T follicular helper cell (primary cell): ENCODE measurements at regions not wholly inside any gene's neighbourhood (a gene's known extent, or its start where the extent isn't known, plus 50 kb on each side); places are given as distances from the start of the nearest gene placed in this dataset.
"Not testable (repeated sequence)": the region's sequence is repeated elsewhere in the genome, so short reads cannot be mapped to it uniquely, and the experiment has no call there.

Experiments
- DNase-seq: peaks from one replicate; pipeline ENCODE4 v3.0.0-alpha.2; 2020; ENCODE audit warnings: low read depth

DNA sequence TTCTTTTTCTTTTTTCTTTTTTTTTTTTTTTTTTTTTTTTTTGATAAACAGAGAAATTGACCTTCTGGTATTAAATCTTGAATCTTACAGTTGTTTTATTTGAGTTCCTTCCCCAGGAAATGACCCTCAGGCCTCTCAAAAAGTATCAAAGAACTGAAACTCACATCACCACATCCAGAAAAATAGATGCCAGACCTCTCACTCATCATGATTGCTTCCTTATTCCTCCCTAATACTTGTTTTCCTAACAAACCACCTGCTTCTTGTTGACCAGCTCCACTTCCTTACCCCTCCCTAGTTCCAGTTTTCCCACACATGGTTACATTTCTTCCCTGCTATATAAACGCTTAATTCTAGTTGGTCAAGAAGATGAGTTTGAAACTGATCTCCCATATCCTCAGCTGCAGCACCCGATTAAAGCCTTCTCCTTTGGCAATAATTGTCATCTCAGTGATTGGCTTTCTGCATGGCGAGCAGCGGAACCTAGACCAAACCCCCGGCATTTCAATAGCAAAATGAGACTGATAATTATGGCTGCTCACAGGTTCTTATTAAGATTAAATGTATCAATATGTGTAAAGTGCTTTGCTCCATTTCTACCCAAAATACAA is 681.1 kb upstream of the AUTS2 start:
- no peak for DNase-seq

DNA sequence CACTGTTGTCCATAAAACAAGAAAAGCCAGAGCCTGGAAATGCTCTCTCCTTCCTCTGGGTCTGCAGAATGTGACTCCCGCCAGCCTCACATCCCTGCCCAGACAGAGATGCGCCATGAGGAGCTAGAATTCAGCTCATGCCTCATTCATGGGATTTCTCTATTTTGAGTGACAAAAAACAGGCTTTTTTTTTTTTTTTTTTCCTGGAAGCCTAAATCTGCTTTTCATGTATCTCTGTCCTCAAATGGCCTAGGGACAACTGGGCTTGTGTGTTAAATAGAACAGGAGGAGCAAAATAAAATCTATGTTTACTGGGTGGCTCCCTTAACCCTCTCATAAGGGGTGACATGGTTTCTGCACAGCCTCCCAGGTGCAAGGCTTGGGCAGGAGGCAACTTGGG is 679.7 kb upstream of the AUTS2 start:
- DNase-seq: no peak

DNA sequence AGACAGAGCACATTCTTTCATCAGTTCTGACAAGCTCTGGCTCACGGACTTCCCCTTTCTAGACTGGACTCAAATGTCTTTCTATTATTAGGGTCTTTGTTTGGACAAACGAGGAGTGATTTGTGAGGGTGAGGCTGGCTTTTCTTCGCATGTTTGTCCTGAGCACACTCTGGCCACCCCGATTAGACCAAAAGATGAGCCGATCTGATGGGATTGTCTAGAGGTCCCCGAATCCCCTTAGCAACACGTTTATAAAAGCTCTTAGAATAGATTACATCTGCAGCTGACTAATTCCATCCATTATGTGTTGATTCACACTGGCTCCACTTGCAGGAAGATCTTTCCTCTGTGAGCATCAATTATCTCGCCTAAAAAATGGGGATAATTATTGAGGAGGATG is 675.4 kb upstream of the AUTS2 start:
- no peak for DNase-seq

DNA sequence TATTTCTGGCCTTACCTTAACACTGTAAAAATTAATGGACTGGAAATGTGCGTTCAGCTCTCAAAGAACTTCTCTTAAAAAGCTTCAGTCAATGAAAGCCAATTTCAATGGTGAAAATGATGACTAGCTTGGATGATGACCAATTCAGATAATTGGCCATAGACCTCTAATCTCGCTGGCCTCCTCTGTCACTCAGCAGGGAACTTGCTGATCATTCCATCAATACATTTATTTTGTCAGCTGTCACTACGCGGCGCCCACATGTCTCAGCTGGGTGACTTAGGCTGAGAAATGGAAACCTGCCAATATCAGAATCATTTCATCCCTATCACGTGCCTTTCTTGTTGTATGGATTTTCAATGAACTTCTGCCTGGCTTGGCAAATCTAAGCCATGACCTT is 673.0 kb upstream of the AUTS2 start:
- DNase-seq: no peak

DNA sequence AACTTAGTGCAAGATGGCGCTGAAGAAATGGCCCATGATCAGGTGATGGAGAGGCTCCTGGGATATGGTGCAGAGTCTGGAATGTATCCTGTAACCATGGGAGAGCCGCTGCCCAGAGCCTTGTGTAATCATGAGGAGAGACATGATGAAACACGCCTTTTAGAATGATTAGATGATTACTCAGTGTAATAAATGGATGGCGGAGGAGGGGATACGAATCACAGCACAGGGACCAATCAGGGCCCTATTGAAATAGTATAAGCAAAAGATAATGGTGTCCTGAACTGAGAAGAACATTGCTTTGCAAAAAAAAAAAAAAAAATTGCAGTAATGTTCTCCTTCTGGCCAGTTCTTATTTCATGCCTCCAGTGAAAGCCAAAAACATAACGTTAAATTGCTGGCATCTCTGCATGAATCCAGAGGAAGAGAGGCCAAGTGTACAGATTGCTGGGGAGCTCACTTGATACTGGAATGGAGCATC is 668.5 kb upstream of the AUTS2 start:
- DNase-seq: no peak

DNA sequence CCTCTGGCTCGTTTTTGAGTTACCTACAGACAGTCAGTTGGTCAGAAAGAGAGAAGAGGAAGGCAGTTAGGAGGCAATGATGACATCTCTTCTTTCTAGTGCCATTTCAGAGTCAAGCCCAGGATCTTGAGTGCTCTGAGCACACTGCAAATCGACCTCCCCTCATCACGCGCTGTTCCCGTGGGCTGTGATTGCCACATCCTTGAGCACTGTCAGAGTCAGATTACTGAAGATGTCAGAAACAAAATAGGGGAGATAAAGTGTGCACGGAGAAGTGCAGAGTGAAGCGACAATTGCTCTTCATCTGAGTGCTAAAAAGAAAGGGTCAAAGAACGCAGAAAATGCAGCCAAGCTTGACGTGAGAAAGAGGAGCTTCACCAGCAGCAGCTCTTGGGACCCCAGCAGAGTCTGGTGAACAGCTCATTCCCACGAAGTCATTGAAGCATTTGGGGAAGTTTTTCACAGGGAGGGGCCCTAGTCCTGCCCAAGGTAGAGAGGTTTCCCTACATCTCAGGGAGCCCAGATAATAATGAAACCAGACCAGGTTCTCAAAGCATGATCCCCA is 661.7 kb upstream of the AUTS2 start:
- no peak for DNase-seq

DNA sequence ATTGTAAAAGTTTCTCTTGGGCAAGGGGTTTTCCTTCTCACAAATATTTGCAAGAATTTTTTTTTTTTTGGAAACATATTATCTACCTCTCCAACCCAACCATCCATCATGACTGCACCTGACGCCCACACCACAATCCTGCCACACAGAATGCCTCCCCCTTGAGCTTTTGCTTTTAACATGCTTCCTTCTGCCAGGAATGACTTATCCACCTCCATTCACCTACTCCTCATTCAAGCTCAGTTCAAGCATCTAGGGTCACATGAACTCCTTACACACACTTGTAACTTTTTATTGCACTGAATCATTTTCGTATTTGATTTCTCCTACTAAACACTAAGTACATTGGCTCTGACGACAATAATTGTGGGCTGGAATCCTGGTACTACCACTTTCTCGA is 660.1 kb upstream of the AUTS2 start:
- no peak for DNase-seq

DNA sequence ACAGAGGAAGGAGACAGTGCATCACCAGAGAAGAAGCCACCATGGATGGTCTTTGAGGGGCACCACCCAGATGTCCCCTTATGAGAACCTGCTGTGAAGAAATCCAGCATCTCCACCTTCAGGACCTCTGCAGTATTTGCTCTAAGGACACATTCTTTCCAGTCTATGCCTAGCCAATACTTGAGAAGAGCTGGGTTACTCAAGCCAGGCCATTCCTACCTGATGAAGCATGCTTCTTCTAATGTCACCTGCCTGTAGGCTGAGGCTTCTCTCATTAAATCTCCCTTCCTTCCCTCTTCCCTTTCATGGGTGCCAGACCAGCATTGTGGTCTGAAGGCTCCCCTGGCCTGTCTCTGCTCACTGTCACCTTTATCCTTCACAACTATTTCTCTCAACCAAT is 654.5 kb upstream of the AUTS2 start:
- DNase-seq: no peak

DNA sequence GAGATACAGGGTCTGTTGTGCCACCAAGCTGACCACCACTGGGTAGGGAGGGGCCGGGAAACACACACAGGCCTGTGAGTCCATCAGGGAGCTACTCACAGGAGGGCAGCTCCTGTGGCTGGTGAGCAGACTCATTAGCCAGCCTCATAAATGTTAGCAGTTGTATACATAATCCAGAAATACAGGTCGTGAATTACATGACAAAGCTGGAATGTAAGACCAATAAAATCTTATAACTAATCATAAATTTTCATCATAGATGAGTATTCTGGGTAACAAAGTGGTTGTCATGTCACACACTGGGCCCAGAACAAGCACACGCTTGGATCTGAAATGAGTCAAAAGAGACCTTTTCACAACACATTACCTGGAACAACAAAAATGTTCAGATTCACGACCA is 642.6 kb upstream of the AUTS2 start:
- no peak for DNase-seq

DNA sequence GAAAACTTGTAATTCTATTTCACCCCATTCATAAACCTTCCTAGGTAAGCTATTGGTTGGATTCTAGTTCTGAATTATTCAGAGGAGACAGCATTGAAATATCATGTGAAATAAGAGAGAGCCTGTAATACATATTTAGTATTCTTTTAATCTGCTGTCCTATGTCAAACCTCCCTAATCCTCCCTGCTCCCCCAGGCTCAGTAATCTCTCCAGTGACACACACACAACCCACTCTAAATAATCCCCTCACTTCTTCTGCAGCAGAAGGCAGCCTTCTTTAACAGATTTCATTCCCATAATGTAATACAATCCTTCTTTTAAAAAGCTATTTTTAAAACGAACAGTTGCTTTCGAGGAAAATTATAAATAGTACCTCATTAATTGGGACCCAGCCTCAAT is 639.7 kb upstream of the AUTS2 start:
- no peak for DNase-seq

DNA sequence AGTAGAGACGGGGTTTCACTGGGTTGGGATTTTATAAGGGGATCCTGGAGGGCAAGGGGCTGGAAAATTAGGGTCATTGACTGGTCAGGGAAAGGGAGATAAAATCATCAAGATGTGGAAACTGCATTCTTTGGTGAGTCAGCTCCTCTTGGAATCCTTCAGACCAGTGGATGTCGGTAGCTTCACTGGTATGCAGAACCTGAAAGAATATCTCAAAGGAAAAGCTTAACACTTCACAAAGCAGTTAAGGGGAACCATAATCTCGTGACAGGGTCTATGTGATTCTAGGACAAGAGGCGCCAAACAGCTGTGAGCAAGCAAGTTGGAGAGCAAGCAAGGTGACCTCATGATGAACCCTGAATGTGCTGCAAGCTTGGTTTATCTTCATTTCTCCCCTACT is 634.7 kb upstream of the AUTS2 start:
- no peak for DNase-seq

DNA sequence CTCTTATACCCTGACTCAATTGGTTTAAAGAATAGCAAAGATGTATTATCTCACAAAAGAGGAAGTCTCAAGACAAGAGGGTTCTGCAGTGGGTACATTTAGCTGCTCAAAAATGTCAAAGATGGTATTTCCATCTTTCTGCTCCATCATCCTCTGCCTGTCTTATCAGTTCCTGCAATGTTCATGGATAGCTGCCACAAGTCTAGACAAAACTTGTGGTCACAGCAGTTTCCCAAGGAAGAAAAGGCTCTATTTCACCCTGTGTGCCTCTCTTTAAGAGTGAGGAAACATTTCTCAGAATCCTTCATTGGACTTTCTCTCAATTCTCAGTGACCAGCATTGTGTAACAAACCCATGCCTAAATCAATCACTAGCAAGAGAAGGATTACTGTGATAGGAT is 634.2 kb upstream of the AUTS2 start:
- DNase-seq: no peak

DNA sequence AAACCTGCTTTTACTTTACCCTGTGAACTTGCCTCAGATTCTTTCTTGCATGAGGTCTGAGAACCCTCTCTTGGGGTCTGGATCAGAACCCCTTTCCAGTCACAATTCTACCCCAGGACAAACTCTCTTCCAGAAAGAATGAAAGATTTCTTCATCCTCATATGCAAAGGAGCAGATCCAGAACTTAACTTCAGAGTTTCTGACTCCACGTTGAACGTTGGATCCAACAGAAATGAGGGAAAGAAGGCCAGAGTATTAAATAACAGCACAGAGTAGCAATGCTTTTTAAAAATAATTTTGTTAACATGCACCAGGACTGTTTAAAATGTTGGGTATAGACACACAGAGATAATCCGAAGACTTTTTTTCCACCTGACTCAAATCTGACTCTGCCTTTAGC is 632.9 kb upstream of the AUTS2 start:
- no peak for DNase-seq

DNA sequence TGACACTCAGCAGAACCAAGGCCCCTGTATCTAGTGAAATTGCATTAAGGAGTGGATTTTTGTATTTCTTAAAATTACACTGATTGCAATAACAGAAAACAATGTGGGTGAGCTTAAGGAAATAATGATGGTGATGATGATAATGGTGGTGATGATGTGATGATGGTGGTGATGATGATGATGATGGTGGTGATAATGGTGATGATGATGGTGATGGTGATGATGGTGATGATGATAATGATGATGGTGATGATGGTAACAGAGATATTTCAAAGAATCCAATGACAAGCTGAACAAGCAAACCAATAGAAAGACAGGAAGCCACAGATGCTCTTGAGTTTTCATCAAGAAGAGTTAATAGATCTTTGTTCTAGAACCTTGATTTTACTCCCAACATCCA is 630.7 kb upstream of the AUTS2 start:
- no peak for DNase-seq

DNA sequence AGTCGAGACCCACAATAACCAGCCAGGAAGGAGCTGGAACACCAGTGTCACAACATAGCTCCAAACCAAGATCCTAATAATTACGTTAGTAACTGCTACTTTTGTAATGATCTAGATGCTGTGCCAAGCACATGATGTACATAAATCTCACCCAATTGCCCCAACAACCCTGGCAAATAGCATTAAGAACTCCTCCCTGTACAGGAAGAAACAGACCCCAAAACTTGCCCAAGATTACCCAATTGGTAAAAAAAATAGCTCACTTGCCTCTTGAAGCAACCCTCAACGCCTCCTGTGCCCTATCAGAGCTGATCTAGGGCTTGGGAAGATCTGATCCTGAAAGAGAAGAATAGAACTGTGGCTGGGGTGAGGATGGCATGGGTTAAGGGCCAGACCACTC is 628.7 kb upstream of the AUTS2 start:
- no peak for DNase-seq

DNA sequence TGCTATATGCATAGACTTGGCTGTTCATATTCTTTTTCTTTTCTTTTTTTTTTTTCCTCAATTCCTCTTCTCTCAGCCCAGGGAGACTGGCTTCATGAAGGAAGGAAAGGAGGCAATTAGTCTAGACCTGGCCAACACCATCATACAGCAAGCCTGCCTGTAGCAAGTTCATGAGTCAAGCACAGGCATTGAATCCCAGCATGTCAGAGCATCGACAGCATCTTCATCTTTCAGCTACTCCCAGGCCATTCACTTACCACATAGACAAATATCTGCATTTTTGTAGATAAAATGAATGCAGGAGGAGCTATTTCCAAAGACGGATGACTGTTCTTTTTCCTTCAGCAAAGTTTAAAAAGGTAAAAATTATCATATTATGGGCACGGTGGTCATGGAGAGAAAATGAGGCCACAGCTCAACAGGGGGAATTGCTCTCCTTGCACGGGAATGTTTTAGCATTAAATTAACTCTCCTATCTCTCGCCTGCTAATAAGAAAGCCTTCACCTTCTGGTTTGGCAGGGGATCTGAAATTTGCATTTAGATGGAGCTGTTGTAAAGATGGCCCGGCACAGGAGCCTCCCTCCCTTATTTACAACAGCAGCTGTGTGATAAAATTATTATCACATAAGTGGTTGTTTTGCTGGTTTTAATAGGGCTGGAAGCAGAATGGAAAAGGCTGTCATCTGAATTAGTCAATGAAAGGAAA is 626.5 kb upstream of the AUTS2 start:
- no peak for DNase-seq

DNA sequence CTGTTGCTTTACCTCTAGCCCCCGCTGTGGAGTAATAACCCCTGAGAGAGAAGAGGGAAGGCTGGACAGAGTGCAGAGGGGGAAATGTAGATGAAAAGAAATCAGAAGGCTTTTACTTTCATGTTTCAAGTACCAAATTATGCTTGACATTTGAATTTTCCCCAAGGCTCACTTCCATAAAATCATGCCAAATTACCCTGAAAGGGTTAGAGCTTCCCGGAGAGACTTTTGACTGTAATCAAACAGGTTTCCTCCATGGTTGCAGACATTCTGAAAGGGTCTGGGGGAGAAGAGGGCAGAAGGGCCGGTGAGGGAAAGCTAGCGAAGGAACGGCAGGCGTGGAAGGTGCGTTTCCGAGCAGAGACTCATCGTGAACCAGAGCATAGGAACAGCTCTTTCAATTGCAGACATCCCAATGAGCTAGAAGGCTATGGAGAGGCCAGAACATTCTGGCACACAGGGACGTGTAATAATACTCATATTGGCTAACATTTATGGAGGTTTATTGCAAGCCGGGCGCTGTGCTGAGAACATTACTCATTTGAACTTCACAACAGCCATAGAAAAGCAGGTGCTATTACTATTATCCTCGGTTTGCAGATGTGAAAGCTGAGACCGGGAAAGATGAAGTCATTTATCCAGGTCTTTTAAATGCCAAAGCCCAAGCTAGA is 620.8 kb upstream of the AUTS2 start:
- no peak for DNase-seq

DNA sequence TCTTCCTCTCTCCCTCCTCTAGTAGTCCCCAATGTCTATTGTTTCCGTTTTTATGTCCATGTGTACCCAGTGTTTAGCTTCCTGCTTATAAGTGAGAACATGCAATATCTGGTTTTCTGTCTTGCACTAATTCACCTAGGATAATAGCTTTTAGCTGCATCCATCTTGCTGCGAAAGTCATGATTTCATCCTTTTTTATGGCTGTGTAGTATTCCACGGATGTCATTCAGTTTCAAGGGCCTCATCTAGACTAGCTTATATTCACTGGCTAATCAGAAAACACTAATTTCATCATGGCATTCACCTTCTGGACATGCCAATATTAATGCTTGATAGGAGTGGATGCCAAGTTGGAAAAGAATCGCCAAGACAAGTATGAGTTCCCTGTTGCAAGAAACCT is 619.6 kb upstream of the AUTS2 start:
- DNase-seq: no peak

DNA sequence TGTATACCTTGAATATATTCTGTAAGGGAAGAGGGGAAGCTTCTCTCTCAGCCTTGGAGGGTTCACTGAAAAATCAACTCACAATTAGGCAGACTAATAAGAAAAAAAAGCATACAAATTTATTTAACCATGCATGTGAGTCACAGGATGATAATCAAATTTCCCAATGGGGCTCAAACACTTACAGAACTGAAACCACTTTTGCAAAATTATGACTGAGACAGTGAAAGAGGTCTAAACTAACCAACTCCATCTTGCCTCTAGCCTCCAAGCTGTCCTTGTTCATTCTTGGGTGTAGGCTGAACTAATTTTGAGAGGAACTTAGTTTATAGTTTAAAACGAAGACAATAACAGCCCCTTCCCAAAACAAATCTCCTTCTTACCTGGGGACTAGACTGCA is 618.3 kb upstream of the AUTS2 start:
- no peak for DNase-seq

DNA sequence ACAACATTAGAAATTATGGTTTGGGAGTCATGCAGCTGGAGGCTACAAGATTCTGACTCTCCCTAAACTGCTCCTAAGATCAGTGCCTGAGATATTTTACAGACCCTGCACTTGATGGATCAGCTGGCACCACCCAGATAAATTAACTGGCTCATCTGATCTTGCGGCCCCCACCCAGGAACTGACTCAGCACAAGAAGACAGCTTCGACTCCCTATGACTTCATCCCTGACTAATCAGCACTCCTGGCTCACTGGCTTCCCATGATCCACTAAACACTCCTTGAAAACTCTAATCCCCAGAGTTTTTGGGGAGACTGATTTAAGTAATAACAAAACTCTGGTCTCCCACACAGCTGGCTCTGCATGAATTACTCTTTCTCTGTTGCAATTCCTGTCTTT is 617.8 kb upstream of the AUTS2 start:
- DNase-seq: not testable (repeated sequence)

DNA sequence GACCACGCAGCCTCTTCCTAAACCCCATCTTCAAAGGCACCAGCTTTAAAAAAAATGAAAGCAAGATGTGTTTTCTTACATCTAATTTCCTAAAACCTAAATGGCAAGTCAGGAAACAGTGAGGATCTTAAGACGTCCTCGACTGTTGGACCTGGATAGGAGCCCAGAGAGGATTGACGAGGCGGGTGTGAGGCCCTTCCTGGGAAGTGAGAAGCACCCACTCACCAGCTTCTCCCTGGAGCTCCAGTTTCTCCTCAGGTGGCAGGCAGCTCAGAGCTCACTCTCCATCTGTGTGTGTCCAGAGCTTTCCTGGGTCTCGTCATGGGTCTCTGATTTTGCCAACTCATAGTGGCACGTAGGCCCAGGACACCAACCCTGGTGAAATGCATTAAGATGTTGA is 614.0 kb upstream of the AUTS2 start:
- DNase-seq: no peak

DNA sequence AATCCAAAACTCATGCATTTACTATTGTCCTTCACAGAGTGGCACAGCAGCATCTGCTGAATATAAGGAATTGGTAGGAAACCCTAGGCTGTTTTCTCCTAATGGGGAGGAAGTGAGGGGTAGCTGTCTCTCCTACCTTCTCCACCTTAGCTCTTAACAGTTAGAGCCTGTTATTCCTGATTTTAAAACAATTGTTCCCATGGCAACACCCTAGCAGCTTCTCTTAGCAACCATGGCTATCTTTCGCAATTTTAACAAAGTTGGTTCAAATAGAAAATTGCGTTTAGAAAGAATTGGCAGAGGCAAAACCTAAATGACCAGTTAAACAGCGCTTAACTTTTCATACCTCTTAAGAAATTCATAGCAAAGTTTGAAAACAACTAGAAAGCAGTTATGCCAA is 603.4 kb upstream of the AUTS2 start:
- DNase-seq: no peak

DNA sequence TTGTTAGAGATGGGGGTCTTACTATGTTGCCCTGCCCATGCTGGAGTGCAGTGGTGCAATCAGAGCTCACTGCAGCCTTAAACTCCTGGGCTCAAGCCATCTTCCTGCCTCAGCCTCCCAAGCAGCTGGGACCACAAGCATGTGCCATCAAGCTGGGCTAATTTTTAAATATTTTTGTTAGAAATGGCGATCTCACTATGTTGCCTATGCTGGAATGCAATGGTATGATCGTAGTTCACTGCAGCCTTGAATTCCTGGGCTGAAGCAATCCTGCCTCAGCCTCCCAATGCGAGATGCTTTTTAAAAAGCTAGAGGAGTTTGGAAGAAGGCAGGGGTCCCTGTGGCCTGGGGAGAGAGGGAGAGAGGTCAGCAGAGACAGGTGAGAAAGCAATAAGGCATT is 600.1 kb upstream of the AUTS2 start:
- DNase-seq: no peak
